ENCODE measurements at regions not wholly inside any gene's neighbourhood (a gene's known extent, or its start where the extent isn't known, plus 50 kb on each side); places are given as distances from the start of the nearest gene placed in this dataset.

DNA sequence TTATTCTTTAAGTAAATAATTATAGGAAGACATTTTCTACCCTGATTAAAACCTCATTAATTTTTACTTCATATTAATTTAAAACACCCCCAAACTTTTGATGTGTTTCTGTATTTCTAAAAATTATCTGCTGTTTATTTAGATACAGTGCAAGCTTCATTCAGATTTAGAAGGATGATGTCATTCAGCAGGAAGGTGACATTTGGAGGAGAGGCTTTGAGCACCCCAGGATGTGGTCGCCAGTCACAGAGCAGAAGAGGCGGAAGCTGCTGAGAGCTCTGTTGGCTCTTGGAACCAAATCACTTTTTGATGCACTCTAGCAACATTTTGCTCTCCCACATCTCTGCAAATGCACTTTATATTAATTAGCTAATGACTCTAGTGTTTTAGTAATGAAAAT, 233.9 kb upstream of the CACNA2D1 start:
- H3K9me3 ChIP-seq = no peaks in the 10 kb centered on the region
- FAIRE-seq (no peak), ATAC-seq (no peak), DNase-seq (ENCODE audit: low read depth in 1 of 2, low spot score in 1 of 2) (no peak)
- TF ChIP-seq EP300 (IDR thresholded peaks at IDR 0.05) (no peak), ZC3H11A (IDR thresholded peaks at IDR 0.05) (no peak), SREBF2 (IDR thresholded peaks at IDR 0.05) (no peak)
- TF ChIP-seq, protein P1, sequence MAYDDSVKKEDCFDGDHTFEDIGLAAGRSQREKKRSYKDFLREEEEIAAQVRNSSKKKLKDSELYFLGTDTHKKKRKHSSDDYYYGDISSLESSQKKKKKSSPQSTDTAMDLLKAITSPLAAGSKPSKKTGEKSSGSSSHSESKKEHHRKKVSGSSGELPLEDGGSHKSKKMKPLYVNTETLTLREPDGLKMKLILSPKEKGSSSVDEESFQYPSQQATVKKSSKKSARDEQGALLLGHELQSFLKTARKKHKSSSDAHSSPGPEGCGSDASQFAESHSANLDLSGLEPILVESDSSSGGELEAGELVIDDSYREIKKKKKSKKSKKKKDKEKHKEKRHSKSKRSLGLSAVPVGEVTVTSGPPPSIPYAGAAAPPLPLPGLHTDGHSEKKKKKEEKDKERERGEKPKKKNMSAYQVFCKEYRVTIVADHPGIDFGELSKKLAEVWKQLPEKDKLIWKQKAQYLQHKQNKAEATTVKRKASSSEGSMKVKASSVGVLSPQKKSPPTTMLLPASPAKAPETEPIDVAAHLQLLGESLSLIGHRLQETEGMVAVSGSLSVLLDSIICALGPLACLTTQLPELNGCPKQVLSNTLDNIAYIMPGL (CRISPR knock-in tag; IDR thresholded peaks at IDR 0.05; ENCODE audit: borderline replicate concordance) = no peak
- no peaks in the 10 kb centered on the region for H3K4me1 ChIP-seq
- no peak overlapping the region for H3K4me2 ChIP-seq
- H3K27ac ChIP-seq = no peak overlapping the region
- ChIA-PET POLR2A (no interaction called here), CTCF (no interaction called here)
- no peak overlapping the region for H3K4me3 ChIP-seq
- WGBS (ENCODE audit: missing lambda C conversion rate) = 89% methylated on average over 2 of the region's 2 CpGs

DNA sequence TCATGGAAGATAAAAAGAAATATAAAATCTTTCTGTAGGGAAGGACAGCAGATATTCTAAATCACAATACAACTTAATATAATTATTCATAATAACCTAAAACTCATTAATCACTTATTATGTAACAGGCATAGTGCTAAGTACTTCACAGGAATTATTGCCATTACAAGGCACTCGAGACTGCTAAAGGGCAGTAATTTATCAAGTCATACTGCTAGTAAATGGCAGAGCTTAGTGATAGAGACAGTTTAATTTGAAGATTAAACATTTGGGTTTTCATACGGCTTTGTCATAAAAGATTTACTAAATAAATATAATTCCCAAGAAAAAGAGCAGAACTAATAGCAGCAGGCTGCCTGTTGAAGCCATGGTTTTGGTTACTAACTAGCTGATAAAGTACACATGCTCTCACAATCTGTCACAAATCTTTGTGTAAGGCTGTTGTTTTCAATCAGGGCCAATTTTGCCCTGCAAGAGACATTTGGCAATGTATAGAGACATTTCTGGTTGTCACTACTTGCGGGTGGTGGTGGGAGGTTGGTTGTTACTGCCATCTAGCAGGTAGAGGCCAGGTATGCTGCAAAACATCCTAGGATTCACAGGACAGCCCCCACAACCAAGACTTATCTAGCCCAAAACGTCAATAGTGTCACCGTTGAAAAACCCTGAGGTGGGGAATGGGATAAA, 233.3 kb upstream of the CACNA2D1 start:
- DNase-seq (ENCODE audit: low read depth in 1 of 2, low spot score in 1 of 2) (no peak), FAIRE-seq (no peak), ATAC-seq (no peak)
- Histone ChIP-seq H3K4me1 (no peaks in the 10 kb centered on the region), H3K9me3 (no peaks in the 10 kb centered on the region), H3K4me3 (no peak overlapping the region), H3K4me2 (no peak overlapping the region), H3K27ac (no peak overlapping the region)
- 58% methylated on average over 5 of the region's 5 CpGs for WGBS (ENCODE audit: missing lambda C conversion rate)
- CTCF ChIA-PET = interaction anchor here (1.0 kb wide), 1 partner anchor 28 kb away, joined by 3 read pairs; no protein-coding TSS in a partner anchor
- TF ChIP-seq HOXB13 (CRISPR knock-in tag; IDR thresholded peaks at IDR 0.05; ENCODE audit: low read depth) (no peak), NFE2L2 (conservative IDR thresholded peaks at IDR 0.05; ENCODE audit: low read length) (no peak), PHF8 (IDR thresholded peaks at IDR 0.05; ENCODE audit: borderline replicate concordance, low read depth) (no peak), FOSL2 (IDR thresholded peaks at IDR 0.05) (no peak), FOSL2 (CRISPR knock-in tag; IDR thresholded peaks at IDR 0.05) (no peak), GATA3 (IDR thresholded peaks at IDR 0.05; ENCODE audit: borderline replicate concordance) (no peak), ZNF302 (CRISPR knock-in tag; IDR thresholded peaks at IDR 0.05) (no peak), MAFK (IDR thresholded peaks at IDR 0.05; ENCODE audit: partially characterized antibody) (no peak), FOXS1 (CRISPR knock-in tag; IDR thresholded peaks at IDR 0.05) (no peak)
- TF ChIP-seq, protein P1 (CRISPR knock-in tag; IDR thresholded peaks at IDR 0.05; ENCODE audit: borderline replicate concordance) = no peak
- POLR2A ChIA-PET = no interaction called here

DNA sequence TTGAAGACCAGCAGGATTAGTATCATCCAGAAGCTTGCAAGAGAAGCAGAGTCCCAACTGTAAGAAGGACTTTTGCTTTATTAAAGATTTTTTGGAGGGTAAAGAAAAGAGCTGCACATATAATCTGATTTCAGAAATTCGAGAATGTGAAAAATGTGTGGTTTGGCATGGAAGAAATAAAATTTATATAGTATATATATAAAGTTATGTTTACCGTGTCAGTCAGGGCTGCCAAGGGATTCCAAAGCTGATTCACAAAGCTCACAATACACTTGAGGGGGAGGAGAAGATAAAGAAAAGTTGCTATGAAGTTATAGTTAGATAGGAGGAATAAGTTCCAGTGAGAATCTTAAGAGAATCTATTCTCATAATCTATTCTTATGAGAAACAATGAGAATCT, 231.8 kb upstream of the CACNA2D1 start:
- TF ChIP-seq RNF2 (IDR thresholded peaks at IDR 0.05; ENCODE audit: borderline replicate concordance, low read depth) (no peak), HDAC2 (IDR thresholded peaks at IDR 0.05) (no peak), GATA3 (IDR thresholded peaks at IDR 0.05; ENCODE audit: borderline replicate concordance) (no peak), NR3C1 (IDR thresholded peaks at IDR 0.05) (no peak), FOSL2 (IDR thresholded peaks at IDR 0.05) (no peak), FOSL2 (CRISPR knock-in tag; IDR thresholded peaks at IDR 0.05) (no peak), TFCP2L1 (CRISPR knock-in tag; IDR thresholded peaks at IDR 0.05) (no peak), HOXB13 (CRISPR knock-in tag; IDR thresholded peaks at IDR 0.05; ENCODE audit: low read depth) (no peak), JUN (IDR thresholded peaks at IDR 0.05) (no peak), ESRRA (IDR thresholded peaks at IDR 0.05; ENCODE audit: borderline replicate concordance, low read length) (no peak)
- TF ChIP-seq, protein P1 (CRISPR knock-in tag; IDR thresholded peaks at IDR 0.05; ENCODE audit: borderline replicate concordance) = no peak
- DNase-seq (ENCODE audit: low read depth in 1 of 2, low spot score in 1 of 2) (no peak), ATAC-seq (no peak), FAIRE-seq (no peak)
- POLR2A ChIA-PET = no interaction called here
- H3K4me3 ChIP-seq = no peak overlapping the region
- CTCF ChIA-PET = no interaction called here
- no peaks in the 10 kb centered on the region for H3K4me1 ChIP-seq
- H3K27ac ChIP-seq = no peak overlapping the region
- H3K9me3 ChIP-seq = no peaks in the 10 kb centered on the region
- WGBS (ENCODE audit: missing lambda C conversion rate) = 30% methylated on average over 2 of the region's 2 CpGs
- no peak overlapping the region for H3K4me2 ChIP-seq

Measured in A549 (cell line).